Right atrium auricular region (tissue), 2 donors: ENCODE measurements at regions not wholly inside any gene's neighbourhood (a gene's known extent, or its start where the extent isn't known, plus 50 kb on each side); places are given as distances from the start of the nearest gene placed in this dataset.

Source experiments
- DNase-seq: peaks from one replicate; pipeline ENCODE4 v3.0.0-alpha.2; 2019; ENCODE audit warnings: low spot score
- H3K27ac ChIP-seq, 2 donors: fragments of 200-600 bp; sonication (generic); 1 replicate in 1 of 2; 2 replicates in 1 of 2; pipeline ENCODE4 v1.5.1; 2016 to 2019
- H3K27me3 ChIP-seq, 2 donors: fragments of 200-600 bp; sonication (generic); one replicate each; pipeline versions ENCODE4 v1.5.1 to v1.6.0; 2017 to 2019
- H3K36me3 ChIP-seq: fragments of 200-600 bp; sonication (generic); one replicate; pipeline ENCODE4 v1.5.1; 2016
- H3K4me1 ChIP-seq, 2 donors: fragments of 200-600 bp; sonication (generic); one replicate each; pipeline versions ENCODE4 v1.5.1 to v1.6.0; 2017 to 2019
- H3K4me3 ChIP-seq, 2 donors: fragments of 200-600 bp; sonication (generic); 1 replicate in 1 of 2; 2 replicates in 1 of 2; pipeline ENCODE4 v1.5.1; 2017 to 2019; ENCODE audit warnings: mild to moderate bottlenecking in 1 of 2, moderate library complexity in 1 of 2
- H3K9me3 ChIP-seq, 2 donors: fragments of 200-600 bp; sonication (generic); one replicate each; pipeline ENCODE4 v1.5.1; 2019
- TF ChIP-seq, protein P1 (sequence below), 2 donors: fragments of 200-600 bp; sonication (generic); IDR thresholded peaks; one replicate each; pipeline ENCODE4 v1.5.1; 2019; ENCODE audit warnings: antibody characterized with exemption in 2 of 2

DNA sequence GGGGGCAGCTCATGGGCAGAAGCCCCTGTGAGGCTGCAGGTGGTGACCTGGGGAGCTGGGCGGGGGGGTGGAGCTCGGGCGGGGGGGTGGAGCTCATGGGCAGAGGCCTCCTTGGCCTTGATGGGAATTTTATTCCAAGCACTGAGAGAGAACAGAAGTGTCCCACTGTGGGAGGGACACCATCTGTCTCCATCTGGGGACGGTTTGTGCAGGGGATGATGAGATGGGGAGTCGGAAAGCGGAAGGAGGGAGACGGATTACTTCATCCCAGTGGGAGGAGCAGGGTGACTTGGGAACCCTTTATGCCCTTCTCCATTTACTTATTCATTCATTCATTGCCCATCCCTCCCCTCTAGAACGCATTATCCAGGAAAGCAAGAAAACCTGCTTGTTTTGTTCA is 304.7 kb downstream of the ADGRD1 start:
- TF ChIP-seq, protein P1, sequence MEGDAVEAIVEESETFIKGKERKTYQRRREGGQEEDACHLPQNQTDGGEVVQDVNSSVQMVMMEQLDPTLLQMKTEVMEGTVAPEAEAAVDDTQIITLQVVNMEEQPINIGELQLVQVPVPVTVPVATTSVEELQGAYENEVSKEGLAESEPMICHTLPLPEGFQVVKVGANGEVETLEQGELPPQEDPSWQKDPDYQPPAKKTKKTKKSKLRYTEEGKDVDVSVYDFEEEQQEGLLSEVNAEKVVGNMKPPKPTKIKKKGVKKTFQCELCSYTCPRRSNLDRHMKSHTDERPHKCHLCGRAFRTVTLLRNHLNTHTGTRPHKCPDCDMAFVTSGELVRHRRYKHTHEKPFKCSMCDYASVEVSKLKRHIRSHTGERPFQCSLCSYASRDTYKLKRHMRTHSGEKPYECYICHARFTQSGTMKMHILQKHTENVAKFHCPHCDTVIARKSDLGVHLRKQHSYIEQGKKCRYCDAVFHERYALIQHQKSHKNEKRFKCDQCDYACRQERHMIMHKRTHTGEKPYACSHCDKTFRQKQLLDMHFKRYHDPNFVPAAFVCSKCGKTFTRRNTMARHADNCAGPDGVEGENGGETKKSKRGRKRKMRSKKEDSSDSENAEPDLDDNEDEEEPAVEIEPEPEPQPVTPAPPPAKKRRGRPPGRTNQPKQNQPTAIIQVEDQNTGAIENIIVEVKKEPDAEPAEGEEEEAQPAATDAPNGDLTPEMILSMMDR (IDR thresholded peaks at IDR 0.05), result no peak
- H3K36me3 ChIP-seq, result no peaks in the 10 kb centered on the region
- H3K9me3 ChIP-seq, result peaks cover 0 to 5% of the 10 kb centered on the region in 2 donors
- no peaks in the 10 kb centered on the region for H3K4me1 ChIP-seq
- H3K4me3 ChIP-seq, result no peak overlapping the region
- H3K27ac ChIP-seq, result no peak overlapping the region
- DNase-seq, result no peak
- no peaks in the 10 kb centered on the region for H3K27me3 ChIP-seq

DNA sequence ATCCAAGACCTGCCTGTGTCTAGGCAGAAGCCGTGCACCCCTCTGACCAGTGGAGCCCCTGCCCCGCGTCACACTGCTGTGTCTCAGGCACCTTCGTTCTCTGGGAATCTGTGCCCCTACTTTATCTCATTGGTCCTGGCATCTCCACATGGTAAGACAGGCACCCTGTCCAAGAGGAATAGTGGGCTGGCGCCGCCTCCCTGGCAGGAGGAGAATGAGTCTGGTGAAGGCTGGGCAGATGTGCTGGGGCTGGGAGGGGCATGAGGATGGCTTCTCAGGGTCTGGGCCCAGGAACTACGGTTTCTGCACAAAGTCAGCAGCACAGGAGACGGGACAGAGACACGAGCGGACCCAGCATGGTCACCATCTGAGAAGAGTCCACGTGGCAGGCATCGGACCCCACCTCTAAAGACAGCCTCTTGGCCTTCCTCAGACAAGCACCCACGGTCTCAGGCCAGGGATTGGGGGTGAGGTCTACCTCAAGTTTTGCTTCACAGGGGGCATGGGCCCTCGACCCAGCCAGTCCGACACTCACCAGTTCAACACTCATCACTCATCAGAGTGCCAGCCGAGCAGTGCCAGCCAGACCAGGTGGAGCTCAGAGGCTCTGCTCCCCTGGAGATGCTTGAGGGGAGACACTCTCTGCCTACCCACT is 306.7 kb downstream of the ADGRD1 start:
- TF ChIP-seq, protein P1 (IDR thresholded peaks at IDR 0.05), result no peak
- DNase-seq, result no peak
- Histone ChIP-seq H3K4me1 (no peaks in the 10 kb centered on the region), H3K36me3 (no peaks in the 10 kb centered on the region), H3K27ac (no peak overlapping the region), H3K9me3 (peaks cover 0 to 5% of the 10 kb centered on the region in 2 donors), H3K27me3 (no peaks in the 10 kb centered on the region), H3K4me3 (no peak overlapping the region)

DNA sequence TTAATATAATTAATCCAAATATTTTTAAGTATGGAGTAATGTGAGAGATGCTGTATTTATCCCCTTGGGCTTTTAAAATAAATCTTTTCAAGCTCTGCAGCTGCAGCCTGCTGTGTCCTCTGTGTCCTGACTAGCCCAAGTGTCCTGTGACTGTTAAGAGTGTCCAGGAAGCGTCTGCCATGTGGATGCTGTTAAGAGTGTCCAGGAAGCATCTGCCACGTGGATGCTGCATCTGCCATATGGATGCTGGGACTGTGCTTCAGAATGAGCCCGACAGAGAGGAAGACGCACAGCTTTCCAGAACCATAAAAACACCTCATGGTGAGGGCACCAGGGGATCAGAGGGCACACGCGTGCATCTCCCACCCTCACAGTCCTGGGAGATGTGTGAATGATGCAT is 307.2 kb downstream of the ADGRD1 start:
- Histone ChIP-seq H3K27me3 (no peaks in the 10 kb centered on the region), H3K4me3 (no peak overlapping the region), H3K9me3 (peaks cover 0 to 5% of the 10 kb centered on the region in 2 donors), H3K4me1 (no peaks in the 10 kb centered on the region), H3K36me3 (no peaks in the 10 kb centered on the region), H3K27ac (no peak overlapping the region)
- TF ChIP-seq, protein P1 (IDR thresholded peaks at IDR 0.05), result no peak
- no peak for DNase-seq

DNA sequence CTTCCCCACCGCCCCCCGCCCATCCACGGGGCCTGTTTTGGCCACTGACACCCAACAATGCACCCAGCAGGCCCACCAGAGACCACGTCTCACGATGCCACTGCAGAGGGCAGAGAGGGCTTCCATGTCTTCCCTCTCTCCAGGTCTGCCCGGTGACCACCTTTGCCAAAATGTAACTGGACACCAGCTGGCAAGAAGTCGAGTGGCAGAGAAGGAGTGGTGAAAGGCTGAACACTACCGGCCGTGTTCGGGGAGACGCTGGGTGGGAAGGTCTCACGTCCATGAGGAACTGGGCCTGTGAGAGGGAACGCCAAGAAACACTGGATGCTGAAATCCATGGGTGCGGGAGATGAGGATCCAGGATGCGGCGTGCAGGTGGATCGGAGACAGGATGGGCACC is 308.2 kb downstream of the ADGRD1 start:
- Histone ChIP-seq H3K27me3 (no peaks in the 10 kb centered on the region), H3K27ac (no peak overlapping the region), H3K4me1 (no peaks in the 10 kb centered on the region), H3K9me3 (no peaks in the 10 kb centered on the region), H3K36me3 (no peaks in the 10 kb centered on the region), H3K4me3 (no peak overlapping the region)
- DNase-seq, result no peak
- TF ChIP-seq, protein P1 (IDR thresholded peaks at IDR 0.05), result no peak

DNA sequence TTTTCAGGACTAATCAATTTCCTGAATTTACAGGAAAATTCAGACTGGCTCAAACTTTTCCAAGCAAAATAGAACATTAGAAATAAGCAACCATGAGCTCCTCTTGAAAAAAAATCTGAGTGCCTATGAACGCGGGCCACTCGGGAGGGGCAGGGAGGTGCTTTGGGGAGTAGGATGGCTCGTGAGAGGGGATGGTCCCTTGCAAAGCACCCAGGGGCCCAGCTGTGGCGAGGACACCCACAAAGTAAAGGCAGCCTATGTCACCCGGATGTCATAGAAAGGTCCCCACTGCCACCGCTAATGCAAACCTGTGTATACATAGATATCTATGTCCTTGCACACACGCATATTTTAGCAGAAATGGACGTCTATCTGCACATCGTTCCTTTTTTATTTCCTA is 309.9 kb downstream of the ADGRD1 start:
- Histone ChIP-seq H3K27me3 (no peaks in the 10 kb centered on the region), H3K27ac (no peak overlapping the region), H3K9me3 (no peaks in the 10 kb centered on the region), H3K4me1 (peaks cover 0 to 5% of the 10 kb centered on the region in 2 donors), H3K36me3 (no peaks in the 10 kb centered on the region), H3K4me3 (no peak overlapping the region)
- DNase-seq, result no peak
- TF ChIP-seq, protein P1 (IDR thresholded peaks at IDR 0.05), result no peak

DNA sequence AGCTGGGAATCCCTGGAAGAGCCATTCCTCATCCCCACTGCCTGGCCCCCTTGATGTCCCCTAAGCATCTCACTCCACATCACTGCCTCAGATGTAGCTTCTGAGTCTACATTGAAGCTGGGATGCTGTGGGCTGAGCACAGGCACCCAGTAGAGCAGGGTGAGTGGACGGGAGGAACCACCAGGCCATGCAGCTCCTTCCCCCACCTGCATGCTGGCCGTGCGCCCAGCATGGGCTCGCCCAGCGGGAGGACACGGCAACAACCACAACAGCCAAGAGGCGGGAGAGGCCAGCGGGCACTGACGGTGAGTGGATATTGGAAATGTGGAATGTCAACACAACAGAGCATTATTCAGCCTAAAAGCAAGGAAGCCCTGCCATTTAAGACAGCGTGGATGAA is 310.9 kb downstream of the ADGRD1 start:
- DNase-seq, result no peak
- H3K36me3 ChIP-seq, result no peaks in the 10 kb centered on the region
- H3K9me3 ChIP-seq, result no peaks in the 10 kb centered on the region
- TF ChIP-seq, protein P1 (IDR thresholded peaks at IDR 0.05), result no peak
- peaks cover 0 to 5% of the 10 kb centered on the region in 2 donors for H3K4me1 ChIP-seq
- no peaks in the 10 kb centered on the region for H3K27me3 ChIP-seq
- H3K27ac ChIP-seq, result no peak overlapping the region
- no peak overlapping the region for H3K4me3 ChIP-seq
